ENCODE measurements at regions not wholly inside any gene's neighbourhood (a gene's known extent, or its start where the extent isn't known, plus 50 kb on each side); places are given as distances from the start of the nearest gene placed in this dataset.

DNA sequence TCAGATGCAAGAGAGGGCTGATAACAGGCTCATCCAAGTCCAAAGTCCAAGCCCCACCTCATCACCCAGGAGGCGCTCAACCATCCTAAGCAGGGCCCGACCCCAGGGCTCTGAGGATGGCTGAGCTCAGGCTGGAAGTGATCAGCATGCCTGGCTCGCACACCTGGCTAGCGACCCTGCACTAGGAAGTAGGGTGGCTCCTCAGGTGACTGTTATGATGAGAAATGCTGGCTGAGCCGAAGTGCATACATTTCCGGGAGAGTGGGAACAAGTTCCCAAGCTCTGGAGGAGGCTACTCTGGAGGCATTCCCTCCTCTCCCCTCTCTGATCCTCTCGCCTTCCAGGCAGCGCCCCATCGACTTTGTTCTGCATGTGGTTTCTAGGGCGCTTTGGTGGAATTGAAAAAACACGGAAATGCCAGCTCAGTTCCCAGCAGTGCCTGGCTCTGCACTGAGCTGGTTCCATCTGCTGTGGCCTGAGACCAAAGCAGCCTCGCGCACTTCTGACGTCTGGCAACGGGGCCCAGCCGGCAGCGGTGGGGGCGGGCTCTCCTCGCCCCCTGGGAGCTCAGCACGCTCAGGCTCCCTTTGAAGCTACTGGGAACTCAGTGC lies 130.3 kb downstream of the IRF8 start:
- DNase-seq (ENCODE audit: low read depth, low spot score) (no peak), ATAC-seq (no peak), FAIRE-seq (no peak)
- intact Hi-C loops (cut with micrococcal nuclease; ENCODE audit: unreplicated experiment), result no loop called here
- ChIA-PET SMC1A (ENCODE audit: uncharacterized antibody, unreplicated experiment) (interaction anchor here (1.3 kb wide), 1 partner anchor 9 kb away, joined by 3 read pairs; no protein-coding TSS in a partner anchor), POLR2A (no interaction called here), CTCF (interaction anchor here (1.0 to 1.1 kb wide), 2 partner anchors 15 to 488 kb away, joined by 3 to 5 read pairs; no protein-coding TSS in a partner anchor), RAD21 (ENCODE audit: unreplicated experiment) (no interaction called here)
- in situ Hi-C loops (cut with MboI), result no loop called here
- peaks cover 2 to 3% of the 10 kb centered on the region in 2 experiments; a peak in 1 of 4 replicates for H3K27me3 ChIP-seq (replicated peaks in 1 of 2; ENCODE audit: control insufficient read depth in 2 of 2, insufficient read depth in 2 of 2, low read length in 1 of 2)
- no peak overlapping the region for H3K4me2 ChIP-seq (ENCODE audit: control insufficient read depth, insufficient read depth)
- H3K4me1 ChIP-seq (ENCODE audit: control insufficient read depth, insufficient read depth, low read length), result no peaks in the 10 kb centered on the region
- H3K9ac ChIP-seq (ENCODE audit: control insufficient read depth, insufficient read depth, low read length), result no peak overlapping the region
- no peaks in the 10 kb centered on the region for H3K36me3 ChIP-seq (ENCODE audit: control insufficient read depth in 2 of 2, insufficient read depth in 2 of 2, low read length in 1 of 2)
- H3K27ac ChIP-seq (ENCODE audit: control insufficient read depth, insufficient read depth), result no peak overlapping the region
- H4K20me1 ChIP-seq (ENCODE audit: control insufficient read depth, insufficient read depth), result no peaks in the 10 kb centered on the region
- peaks cover 4% of the 10 kb centered on the region; the same call in 2 of the 3 replicates for H3K9me3 ChIP-seq (replicated peaks; ENCODE audit: control insufficient read depth, insufficient read depth, low read length)
- BruUV-seq (replicated peaks), result no TSS peak
- no peak overlapping the region for H3K4me3 ChIP-seq
- H3K79me2 ChIP-seq (ENCODE audit: control insufficient read depth, insufficient read depth, low read length), result no peaks in the 10 kb centered on the region
- WGBS (ENCODE audit: insufficient coverage, insufficient replicate concordance, low lambda C conversion rate, missing lambda C conversion rate), result 14% methylated on average over 20 of the region's 20 CpGs
- H2AFZ ChIP-seq (ENCODE audit: control insufficient read depth, low read depth, low read length), result no peak overlapping the region
- TF ChIP-seq PAX8 (IDR thresholded peaks at IDR 0.05), result no peak
- no peak for TF ChIP-seq ZNF207 (IDR thresholded peaks at IDR 0.05; ENCODE audit: borderline replicate concordance)
- no peak for TF ChIP-seq MYB (IDR thresholded peaks at IDR 0.05; ENCODE audit: borderline replicate concordance, low read depth, low read length)
- no peak for TF ChIP-seq EZH2 (IDR thresholded peaks at IDR 0.05; ENCODE audit: borderline replicate concordance, control insufficient read depth, low read depth, low read length)
- TF ChIP-seq SUPT20H (IDR thresholded peaks at IDR 0.05; ENCODE audit: borderline replicate concordance, control insufficient read depth, low read depth, low read length), result no peak
- TF ChIP-seq CBFB (IDR thresholded peaks at IDR 0.05; ENCODE audit: low read depth), result no peak
- no peak for TF ChIP-seq NR2F1 (conservative IDR thresholded peaks at IDR 0.05)
- no peak for TF ChIP-seq TCF12 (IDR thresholded peaks at IDR 0.05; ENCODE audit: low read depth, low read length)
- TF ChIP-seq, protein P1, sequence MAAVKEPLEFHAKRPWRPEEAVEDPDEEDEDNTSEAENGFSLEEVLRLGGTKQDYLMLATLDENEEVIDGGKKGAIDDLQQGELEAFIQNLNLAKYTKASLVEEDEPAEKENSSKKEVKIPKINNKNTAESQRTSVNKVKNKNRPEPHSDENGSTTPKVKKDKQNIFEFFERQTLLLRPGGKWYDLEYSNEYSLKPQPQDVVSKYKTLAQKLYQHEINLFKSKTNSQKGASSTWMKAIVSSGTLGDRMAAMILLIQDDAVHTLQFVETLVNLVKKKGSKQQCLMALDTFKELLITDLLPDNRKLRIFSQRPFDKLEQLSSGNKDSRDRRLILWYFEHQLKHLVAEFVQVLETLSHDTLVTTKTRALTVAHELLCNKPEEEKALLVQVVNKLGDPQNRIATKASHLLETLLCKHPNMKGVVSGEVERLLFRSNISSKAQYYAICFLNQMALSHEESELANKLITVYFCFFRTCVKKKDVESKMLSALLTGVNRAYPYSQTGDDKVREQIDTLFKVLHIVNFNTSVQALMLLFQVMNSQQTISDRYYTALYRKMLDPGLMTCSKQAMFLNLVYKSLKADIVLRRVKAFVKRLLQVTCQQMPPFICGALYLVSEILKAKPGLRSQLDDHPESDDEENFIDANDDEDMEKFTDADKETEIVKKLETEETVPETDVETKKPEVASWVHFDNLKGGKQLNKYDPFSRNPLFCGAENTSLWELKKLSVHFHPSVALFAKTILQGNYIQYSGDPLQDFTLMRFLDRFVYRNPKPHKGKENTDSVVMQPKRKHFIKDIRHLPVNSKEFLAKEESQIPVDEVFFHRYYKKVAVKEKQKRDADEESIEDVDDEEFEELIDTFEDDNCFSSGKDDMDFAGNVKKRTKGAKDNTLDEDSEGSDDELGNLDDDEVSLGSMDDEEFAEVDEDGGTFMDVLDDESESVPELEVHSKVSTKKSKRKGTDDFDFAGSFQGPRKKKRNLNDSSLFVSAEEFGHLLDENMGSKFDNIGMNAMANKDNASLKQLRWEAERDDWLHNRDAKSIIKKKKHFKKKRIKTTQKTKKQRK (IDR thresholded peaks at IDR 0.05; ENCODE audit: low read depth, low read length), result no peak
- TF ChIP-seq SMC3 (IDR thresholded peaks at IDR 0.05; ENCODE audit: borderline replicate concordance, low read length), result no peak
- TF ChIP-seq, protein P2, sequence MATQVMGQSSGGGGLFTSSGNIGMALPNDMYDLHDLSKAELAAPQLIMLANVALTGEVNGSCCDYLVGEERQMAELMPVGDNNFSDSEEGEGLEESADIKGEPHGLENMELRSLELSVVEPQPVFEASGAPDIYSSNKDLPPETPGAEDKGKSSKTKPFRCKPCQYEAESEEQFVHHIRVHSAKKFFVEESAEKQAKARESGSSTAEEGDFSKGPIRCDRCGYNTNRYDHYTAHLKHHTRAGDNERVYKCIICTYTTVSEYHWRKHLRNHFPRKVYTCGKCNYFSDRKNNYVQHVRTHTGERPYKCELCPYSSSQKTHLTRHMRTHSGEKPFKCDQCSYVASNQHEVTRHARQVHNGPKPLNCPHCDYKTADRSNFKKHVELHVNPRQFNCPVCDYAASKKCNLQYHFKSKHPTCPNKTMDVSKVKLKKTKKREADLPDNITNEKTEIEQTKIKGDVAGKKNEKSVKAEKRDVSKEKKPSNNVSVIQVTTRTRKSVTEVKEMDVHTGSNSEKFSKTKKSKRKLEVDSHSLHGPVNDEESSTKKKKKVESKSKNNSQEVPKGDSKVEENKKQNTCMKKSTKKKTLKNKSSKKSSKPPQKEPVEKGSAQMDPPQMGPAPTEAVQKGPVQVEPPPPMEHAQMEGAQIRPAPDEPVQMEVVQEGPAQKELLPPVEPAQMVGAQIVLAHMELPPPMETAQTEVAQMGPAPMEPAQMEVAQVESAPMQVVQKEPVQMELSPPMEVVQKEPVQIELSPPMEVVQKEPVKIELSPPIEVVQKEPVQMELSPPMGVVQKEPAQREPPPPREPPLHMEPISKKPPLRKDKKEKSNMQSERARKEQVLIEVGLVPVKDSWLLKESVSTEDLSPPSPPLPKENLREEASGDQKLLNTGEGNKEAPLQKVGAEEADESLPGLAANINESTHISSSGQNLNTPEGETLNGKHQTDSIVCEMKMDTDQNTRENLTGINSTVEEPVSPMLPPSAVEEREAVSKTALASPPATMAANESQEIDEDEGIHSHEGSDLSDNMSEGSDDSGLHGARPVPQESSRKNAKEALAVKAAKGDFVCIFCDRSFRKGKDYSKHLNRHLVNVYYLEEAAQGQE (IDR thresholded peaks at IDR 0.05; ENCODE audit: low read depth, low read length), result no peak
- no peak for TF ChIP-seq IKZF2 (IDR thresholded peaks at IDR 0.05)
- no peak for TF ChIP-seq HDGF (IDR thresholded peaks at IDR 0.05)
- no peak for TF ChIP-seq FOXK2 (IDR thresholded peaks at IDR 0.05)
- no peak for TF ChIP-seq MXI1 (IDR thresholded peaks at IDR 0.05; ENCODE audit: low read depth, low read length)
- TF ChIP-seq HDAC2 (IDR thresholded peaks at IDR 0.05), result no peak

All from GM12878 (cell line).